Loucy (cell line): ENCODE measurements at regions not wholly inside any gene's neighbourhood (a gene's known extent, or its start where the extent isn't known, plus 50 kb on each side); places are given as distances from the start of the nearest gene placed in this dataset.

ENCODE experiments used
- H2AFZ ChIP-seq: fragments of 200-600 bp; sonication (generic); 2 replicates; pipeline ENCODE4 v1.6.0; 2016; ENCODE audit warnings: antibody characterized with exemption, mild to moderate bottlenecking, low read length, moderate library complexity
- H3F3A ChIP-seq: fragments of 200-600 bp; 2 replicates; pipeline ENCODE4 v1.6.0; 2016; ENCODE audit warnings: antibody characterized with exemption, low read depth, mild to moderate bottlenecking
- H3K27me3 ChIP-seq: fragments of 200-600 bp; sonication (generic); 2 replicates; pipeline ENCODE4 v1.6.1; 2014; ENCODE audit warnings: low read length, mild to moderate bottlenecking; ENCODE audit not compliant: insufficient read depth, poor library complexity, severe bottlenecking
- H3K36me3 ChIP-seq: fragments of 200-600 bp; sonication (generic); 2 replicates; pipeline ENCODE4 v1.6.1; 2016; ENCODE audit warnings: low read length; ENCODE audit not compliant: insufficient read depth
- H3K4me1 ChIP-seq: fragments of 200-600 bp; sonication (generic); 2 replicates; pipeline ENCODE4 v1.5.1; 2014; ENCODE audit warnings: low read length, mild to moderate bottlenecking; ENCODE audit not compliant: insufficient read depth, poor library complexity, severe bottlenecking
- H3K4me2 ChIP-seq: fragments of 200-600 bp; sonication (generic); 2 replicates; pipeline ENCODE4 v1.6.0; 2014; ENCODE audit warnings: antibody characterized with exemption, low read length, low read depth, mild to moderate bottlenecking; ENCODE audit not compliant: poor library complexity, severe bottlenecking
- H3K4me3 ChIP-seq: fragments of 200-600 bp; sonication (generic); 2 replicates; pipeline ENCODE4 v1.5.1; 2014; ENCODE audit warnings: low read length, mild to moderate bottlenecking, mixed read lengths; ENCODE audit not compliant: poor library complexity, severe bottlenecking
- H3K79me2 ChIP-seq: fragments of 200-600 bp; sonication (generic); 2 replicates; pipeline ENCODE4 v1.6.1; 2014; ENCODE audit warnings: low read length; ENCODE audit not compliant: insufficient read depth
- H3K9ac ChIP-seq: fragments of 200-600 bp; sonication (generic); 2 replicates; pipeline ENCODE4 v1.6.0; 2014; ENCODE audit warnings: mild to moderate bottlenecking, low read depth, low read length, moderate library complexity; ENCODE audit not compliant: poor library complexity, severe bottlenecking
- H3K9me2 ChIP-seq: fragments of 200-600 bp; sonication (generic); replicated peaks from 2 replicates; pipeline ENCODE4 v1.6.1; 2016; ENCODE audit warnings: low read depth, low read length, mixed read lengths
- H3K9me3 ChIP-seq: fragments of 200-600 bp; sonication (generic); 2 replicates; pipeline ENCODE4 v1.6.1; 2014; ENCODE audit warnings: mild to moderate bottlenecking, antibody characterized with exemption, low read length, low read depth; ENCODE audit not compliant: insufficient read depth
- H4K20me1 ChIP-seq: fragments of 200-600 bp; sonication (generic); 2 replicates; pipeline ENCODE4 v1.6.0; 2014; ENCODE audit warnings: antibody characterized with exemption, low read length, mild to moderate bottlenecking; ENCODE audit not compliant: insufficient read depth, poor library complexity, severe bottlenecking
- CTCF ChIP-seq: fragments of 200-600 bp; sonication (generic); conservative IDR thresholded peaks from 2 replicates; pipeline ENCODE4 v1.5.1; 2014; ENCODE audit warnings: mild to moderate bottlenecking, antibody characterized with exemption, low read length
- EZH2phosphoT487 ChIP-seq: fragments of 200-600 bp; IDR thresholded peaks from 2 replicates; pipeline ENCODE4 v1.6.1; 2018; ENCODE audit warnings: antibody characterized with exemption, mild to moderate bottlenecking, moderate library complexity, borderline replicate concordance

GRCh38 chr5:173746047-173746646 lies 129.7 kb upstream of the BOD1 start:
- H3K9ac ChIP-seq: no peak overlapping the region

GRCh38 chr5:173747876-173748275 lies 131.4 kb upstream of the BOD1 start:
- H3K36me3 ChIP-seq: no peaks in the 10 kb centered on the region
- no peak for TF ChIP-seq EZH2phosphoT487
- no peak for TF ChIP-seq CTCF
- H3K27me3 ChIP-seq: no peaks in the 10 kb centered on the region
- no peak overlapping the region for H3K9ac ChIP-seq
- H3K4me3 ChIP-seq: no peak overlapping the region
- no peak overlapping the region for H2AFZ ChIP-seq
- H3K4me1 ChIP-seq: no peaks in the 10 kb centered on the region
- no peaks in the 10 kb centered on the region for H3K9me3 ChIP-seq
- H4K20me1 ChIP-seq: no peaks in the 10 kb centered on the region
- H3K4me2 ChIP-seq: no peak overlapping the region
- no peaks in the 10 kb centered on the region for H3K79me2 ChIP-seq
- H3K9me2 ChIP-seq: no peaks in the 10 kb centered on the region
- H3F3A ChIP-seq: no peaks in the 10 kb centered on the region

More at GRCh38 chr5:173746047-173746646, 129.7 kb upstream of the BOD1 start:
- no peaks in the 10 kb centered on the region for H4K20me1 ChIP-seq
- H3K79me2 ChIP-seq: no peaks in the 10 kb centered on the region
- H3K36me3 ChIP-seq: no peaks in the 10 kb centered on the region
- no peak overlapping the region for H3K4me3 ChIP-seq
- H3F3A ChIP-seq: no peaks in the 10 kb centered on the region
- no peak for TF ChIP-seq EZH2phosphoT487
- H3K9me2 ChIP-seq: no peaks in the 10 kb centered on the region
- H3K4me2 ChIP-seq: no peak overlapping the region
- no peaks in the 10 kb centered on the region for H3K27me3 ChIP-seq
- H3K9me3 ChIP-seq: no peaks in the 10 kb centered on the region
- H2AFZ ChIP-seq: no peak overlapping the region
- no peaks in the 10 kb centered on the region for H3K4me1 ChIP-seq

- H3K79me2 ChIP-seq: no peaks in the 10 kb centered on the region
- no peak overlapping the region for H3K4me3 ChIP-seq
- no peak overlapping the region for H2AFZ ChIP-seq
- H3F3A ChIP-seq: no peaks in the 10 kb centered on the region
- no peaks in the 10 kb centered on the region for H3K9me2 ChIP-seq
- H3K27me3 ChIP-seq: no peaks in the 10 kb centered on the region
- H3K36me3 ChIP-seq: no peaks in the 10 kb centered on the region
- H3K4me2 ChIP-seq: no peak overlapping the region
- no peak overlapping the region for H3K9ac ChIP-seq
- H3K4me1 ChIP-seq: no peaks in the 10 kb centered on the region
- H4K20me1 ChIP-seq: no peaks in the 10 kb centered on the region
- no peaks in the 10 kb centered on the region for H3K9me3 ChIP-seq
- TF ChIP-seq CTCF: no peak
- TF ChIP-seq EZH2phosphoT487: no peak
These were observed 134.3 kb upstream of the BOD1 start for GRCh38 chr5:173750538-173751265.

GRCh38 chr5:173751266-173751600 lies 134.8 kb upstream of the BOD1 start:
- H3K4me2 ChIP-seq: no peak overlapping the region
- no peak for TF ChIP-seq EZH2phosphoT487
- TF ChIP-seq CTCF: no peak
- H4K20me1 ChIP-seq: no peaks in the 10 kb centered on the region
- H3K36me3 ChIP-seq: no peaks in the 10 kb centered on the region
- no peaks in the 10 kb centered on the region for H3K4me1 ChIP-seq
- H2AFZ ChIP-seq: no peak overlapping the region
- H3K79me2 ChIP-seq: no peaks in the 10 kb centered on the region
- no peaks in the 10 kb centered on the region for H3K27me3 ChIP-seq
- H3K9me2 ChIP-seq: no peaks in the 10 kb centered on the region
- no peak overlapping the region for H3K9ac ChIP-seq
- H3F3A ChIP-seq: no peaks in the 10 kb centered on the region
- no peaks in the 10 kb centered on the region for H3K9me3 ChIP-seq
- no peak overlapping the region for H3K4me3 ChIP-seq
